H9 (cell line): ENCODE measurements at regions not wholly inside any gene's neighbourhood (a gene's known extent, or its start where the extent isn't known, plus 50 kb on each side); places are given as distances from the start of the nearest gene placed in this dataset.

Source experiments
- DNase-seq: peaks from one replicate; pipeline ENCODE4 v3.0.0-alpha.2; 2017
- H2AFZ ChIP-seq: one replicate; pipeline ENCODE4 v1.6.1; 2013; ENCODE audit warnings: mild to moderate bottlenecking, low read length, control low read depth, moderate library complexity
- H2AK5ac ChIP-seq: 2 replicates; pipeline ENCODE4 v1.6.1; 2013; ENCODE audit warnings: low read length, control low read depth, mixed read lengths; ENCODE audit not compliant: insufficient read length
- H2BK120ac ChIP-seq: one replicate; pipeline ENCODE4 v1.6.1; 2013; ENCODE audit warnings: low read depth, mild to moderate bottlenecking, low read length, control low read depth, inconsistent platforms; ENCODE audit not compliant: poor library complexity, severe bottlenecking
- H2BK12ac ChIP-seq: 2 replicates; pipeline ENCODE4 v1.6.1; 2013; ENCODE audit warnings: low read length, control low read depth, mixed read lengths, low read depth; ENCODE audit not compliant: insufficient read length
- H2BK15ac ChIP-seq: 2 replicates; pipeline ENCODE4 v1.6.1; 2013; ENCODE audit warnings: low read depth, low read length, control low read depth
- H2BK20ac ChIP-seq: one replicate; pipeline ENCODE4 v1.6.1; 2013; ENCODE audit warnings: low read depth, mild to moderate bottlenecking, low read length, control low read depth, inconsistent platforms; ENCODE audit not compliant: poor library complexity, severe bottlenecking
- H2BK5ac ChIP-seq: 2 replicates; pipeline ENCODE4 v1.6.1; 2013; ENCODE audit warnings: low read length, control low read depth, mixed read lengths; ENCODE audit not compliant: insufficient read length
- H3K14ac ChIP-seq: 2 replicates; pipeline ENCODE4 v1.6.1; 2013; ENCODE audit warnings: low read length, control low read depth; ENCODE audit not compliant: insufficient read depth
- H3K18ac ChIP-seq: 2 replicates; pipeline ENCODE4 v1.6.1; 2013; ENCODE audit warnings: low read depth, mild to moderate bottlenecking, mixed read lengths, low read length, control low read depth; ENCODE audit not compliant: insufficient read length
- H3K23ac ChIP-seq: 2 replicates; pipeline ENCODE4 v1.6.1; 2013; ENCODE audit warnings: low read length, control low read depth, mixed read lengths, low read depth; ENCODE audit not compliant: insufficient read length
- H3K23me2 ChIP-seq: 2 replicates; pipeline ENCODE4 v1.6.1; 2013; ENCODE audit warnings: low read depth, mild to moderate bottlenecking, mixed read lengths, low read length, control low read depth; ENCODE audit not compliant: insufficient read length, poor library complexity, severe bottlenecking
- H3K27ac ChIP-seq: 2 replicates; pipeline ENCODE4 v1.5.1; 2013; ENCODE audit warnings: low read length, control low read depth, mixed read lengths, low read depth; ENCODE audit not compliant: insufficient read length
- H3K27me3 ChIP-seq: 2 replicates; pipeline ENCODE4 v1.6.1; 2013; ENCODE audit warnings: low read length, control low read depth, inconsistent platforms; ENCODE audit not compliant: insufficient read depth
- H3K4ac ChIP-seq: 2 replicates; pipeline ENCODE4 v1.6.1; 2013; ENCODE audit warnings: low read depth, mild to moderate bottlenecking, control low read depth, inconsistent platforms, low read length, moderate library complexity
- H3K4me1 ChIP-seq: 2 replicates; pipeline ENCODE4 v1.6.1; 2013; ENCODE audit warnings: low read length, control low read depth, inconsistent platforms; ENCODE audit not compliant: insufficient read depth
- H3K4me2 ChIP-seq: 2 replicates; pipeline ENCODE4 v1.6.1; 2013; ENCODE audit warnings: low read length, control low read depth, mixed read lengths; ENCODE audit not compliant: insufficient read length, insufficient read depth
- H3K56ac ChIP-seq: 2 replicates; pipeline ENCODE4 v1.6.1; 2013; ENCODE audit warnings: low read depth, mild to moderate bottlenecking, mixed read lengths, low read length, control low read depth; ENCODE audit not compliant: insufficient read length
- H3K79me1 ChIP-seq: 2 replicates; pipeline ENCODE4 v1.6.1; 2013; ENCODE audit warnings: low read depth, mild to moderate bottlenecking, moderate library complexity, low read length, control low read depth, inconsistent platforms; ENCODE audit not compliant: insufficient read depth, poor library complexity, severe bottlenecking
- H3K79me2 ChIP-seq: 2 replicates; pipeline ENCODE4 v1.6.1; 2013; ENCODE audit warnings: low read length, control low read depth, inconsistent platforms; ENCODE audit not compliant: insufficient read depth
- H3K9ac ChIP-seq: 2 replicates; pipeline ENCODE4 v1.6.1; 2013; ENCODE audit warnings: low read length, control low read depth, mixed read lengths; ENCODE audit not compliant: insufficient read length; ENCODE audit errors: extremely low read depth
- H3K9me3 ChIP-seq: one replicate; pipeline ENCODE4 v1.6.1; 2013; ENCODE audit warnings: low read depth, low read length, inconsistent platforms; ENCODE audit not compliant: control insufficient read depth
- H3T11ph ChIP-seq: one replicate; pipeline ENCODE4 v1.6.1; 2013; ENCODE audit warnings: mild to moderate bottlenecking, low read length, control low read depth, inconsistent platforms
- H4K20me1 ChIP-seq: one replicate; pipeline ENCODE4 v1.6.1; 2013; ENCODE audit not compliant: control insufficient read depth, insufficient read length, insufficient read depth
- H4K5ac ChIP-seq: 2 replicates; pipeline ENCODE4 v1.6.1; 2013; ENCODE audit warnings: low read depth, mild to moderate bottlenecking, mixed read lengths, low read length, control low read depth; ENCODE audit not compliant: insufficient read length
- H4K8ac ChIP-seq: replicated peaks from 2 replicates; pipeline ENCODE4 v1.6.1; 2013; ENCODE audit warnings: low read length, control low read depth, mixed read lengths, low read depth; ENCODE audit not compliant: insufficient read length
- H4K91ac ChIP-seq: 2 replicates; pipeline ENCODE4 v1.6.1; 2013; ENCODE audit warnings: low read depth, mild to moderate bottlenecking, moderate library complexity, mixed read lengths, low read length, control low read depth; ENCODE audit not compliant: insufficient read length
- H3K27ac Mint-ChIP-seq, 3 experiments: 2 replicates in 2 of 3; 3 replicates in 1 of 3; pipeline ENCODE4 v1.8.0; 2020 to 2021; ENCODE audit warnings: mixed read lengths in 3 of 3, mild to moderate bottlenecking in 1 of 3, moderate library complexity in 1 of 3
- H3K27me3 Mint-ChIP-seq: 2 replicates; pipeline ENCODE4 v1.8.0; 2021; ENCODE audit warnings: low read depth, mild to moderate bottlenecking, moderate library complexity, mixed read lengths
- H3K36me3 Mint-ChIP-seq, 3 experiments: 2 replicates in 2 of 3; 3 replicates in 1 of 3; pipeline ENCODE4 v1.8.0; 2020 to 2021; ENCODE audit warnings: low read depth in 3 of 3, mixed read lengths in 3 of 3; ENCODE audit not compliant: insufficient read depth in 1 of 3
- H3K4me1 Mint-ChIP-seq, 2 experiments: 2 replicates each; pipeline ENCODE4 v1.8.0; 2020; ENCODE audit warnings: mixed read lengths in 2 of 2
- H3K4me3 Mint-ChIP-seq, 2 experiments: 2 replicates in 1 of 2; 3 replicates in 1 of 2; pipeline ENCODE4 v1.8.0; 2020 to 2021; ENCODE audit warnings: mild to moderate bottlenecking in 2 of 2, mixed read lengths in 2 of 2, moderate library complexity in 1 of 2
- H3K9me3 Mint-ChIP-seq, 2 experiments: 2 replicates in 1 of 2; 3 replicates in 1 of 2; pipeline ENCODE4 v1.8.0; 2020; ENCODE audit warnings: mild to moderate bottlenecking in 2 of 2, mixed read lengths in 2 of 2, moderate library complexity in 1 of 2
- CTCF ChIP-seq: fragments of 200-600 bp; sonication (generic); conservative IDR thresholded peaks from 3 replicates; pipeline ENCODE4 v1.8.0; 2021; ENCODE audit warnings: antibody characterized with exemption, mild to moderate bottlenecking
- WGBS: extraction: QIAGEN DNeasy Blood & Tissue Kit; methylation state at CpG from one replicate; pipeline ENCODE4 v1.1.7; 2013; ENCODE audit warnings: missing lambda C conversion rate, low lambda C conversion rate, mixed read lengths; ENCODE audit not compliant: insufficient read length; ENCODE audit errors: extremely low coverage; 5-methylcytosine and 5-hydroxymethylcytosine counted together

DNA sequence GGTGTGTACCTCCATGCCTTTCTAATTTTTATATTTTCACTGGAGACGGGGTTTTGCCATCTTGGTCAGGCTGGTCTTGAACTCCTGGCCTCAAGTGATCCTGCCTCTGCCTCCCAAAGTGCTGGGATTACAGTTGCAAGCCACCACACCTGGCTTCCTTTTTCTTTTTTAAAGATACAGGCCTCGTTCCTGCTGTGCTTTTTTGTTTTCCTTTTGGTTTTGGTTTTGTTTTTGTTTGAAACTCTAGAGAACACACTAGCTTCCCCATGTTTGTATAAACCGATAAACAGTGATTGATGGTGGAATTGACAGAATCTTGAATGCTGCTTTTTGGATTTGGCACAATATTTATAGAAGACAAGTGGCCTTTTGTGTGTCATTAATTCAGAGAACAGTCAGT is 1603.4 kb downstream of the MAT2B start:
- H3K36me3 Mint-ChIP-seq = no peaks in the 10 kb centered on the region
- DNase-seq = no peak
- no peaks in the 10 kb centered on the region for H3K79me1 ChIP-seq

More for the DNA sequence above, 1603.4 kb downstream of the MAT2B start:
- H3T11ph ChIP-seq = no peak overlapping the region
- no peak overlapping the region for H3K14ac ChIP-seq
- H4K20me1 ChIP-seq = no peaks in the 10 kb centered on the region
- H3K4me2 ChIP-seq = no peak overlapping the region
- H3K9me3 ChIP-seq = no peaks in the 10 kb centered on the region
- no peak overlapping the region for H2BK5ac ChIP-seq
- H3K18ac ChIP-seq = no peak overlapping the region
- H3K27ac ChIP-seq = no peak overlapping the region
- H4K8ac ChIP-seq = no peak overlapping the region
- no peak overlapping the region for H4K5ac ChIP-seq
- no peaks in the 10 kb centered on the region for H3K23me2 ChIP-seq
- Mint-ChIP-seq H3K4me3 (no peak overlapping the region), H3K4me1 (peaks cover 0 to 6% of the 10 kb centered on the region in 2 experiments; a peak in 1 of 4 replicates), H3K27me3 (no peaks in the 10 kb centered on the region), H3K9me3 (no peaks in the 10 kb centered on the region), H3K27ac (no peak overlapping the region)
- H3K4me1 ChIP-seq = no peaks in the 10 kb centered on the region
- no peaks in the 10 kb centered on the region for H3K27me3 ChIP-seq
- no peak overlapping the region for H3K4ac ChIP-seq
- no peak overlapping the region for H2BK20ac ChIP-seq
- no peaks in the 10 kb centered on the region for H3K79me2 ChIP-seq
- H2BK120ac ChIP-seq = no peak overlapping the region
- no peak overlapping the region for H3K23ac ChIP-seq
- H2BK12ac ChIP-seq = no peak overlapping the region
- H2AK5ac ChIP-seq = no peak overlapping the region
- no peak for TF ChIP-seq CTCF
- no peak overlapping the region for H2BK15ac ChIP-seq
- H2AFZ ChIP-seq = no peak overlapping the region
- H3K9ac ChIP-seq = no peak overlapping the region
- WGBS = no CpG with 5 or more reads among the region's 3 CpGs
- H3K56ac ChIP-seq = no peak overlapping the region
- H4K91ac ChIP-seq = no peak overlapping the region
